Stimulated activated memory B cell treated with anti-CD40 and anti-IgM and Interleukin-4, amounts not matched to agents 10 μg/mL and 1 μg/mL and 100 μg/mL, for 72 hours (primary cell): ENCODE measurements at regions not wholly inside any gene's neighbourhood (a gene's known extent, or its start where the extent isn't known, plus 50 kb on each side); places are given as distances from the start of the nearest gene placed in this dataset.

ENCODE experiments used
- ATAC-seq: fragments of 150-1000 bp; cut with Tn5 transposase; 2 replicates; pipeline ENCODE4 v1.10.0; 2021
- H3K27ac Mint-ChIP-seq: one replicate; pipeline ENCODE4 v1.8.0; 2022; ENCODE audit warnings: mild to moderate bottlenecking, mixed read lengths
- H3K27me3 Mint-ChIP-seq: one replicate; pipeline ENCODE4 v1.8.0; 2022; ENCODE audit warnings: mixed read lengths
- H3K36me3 Mint-ChIP-seq: one replicate; pipeline ENCODE4 v1.8.0; 2022; ENCODE audit warnings: mixed read lengths
- H3K4me1 Mint-ChIP-seq: one replicate; pipeline ENCODE4 v1.8.0; 2022; ENCODE audit warnings: mixed read lengths
- H3K4me3 Mint-ChIP-seq: one replicate; pipeline ENCODE4 v1.8.0; 2022; ENCODE audit warnings: mild to moderate bottlenecking, moderate library complexity, mixed read lengths
- H3K9me3 Mint-ChIP-seq: one replicate; pipeline ENCODE4 v1.8.0; 2022; ENCODE audit warnings: mixed read lengths

DNA sequence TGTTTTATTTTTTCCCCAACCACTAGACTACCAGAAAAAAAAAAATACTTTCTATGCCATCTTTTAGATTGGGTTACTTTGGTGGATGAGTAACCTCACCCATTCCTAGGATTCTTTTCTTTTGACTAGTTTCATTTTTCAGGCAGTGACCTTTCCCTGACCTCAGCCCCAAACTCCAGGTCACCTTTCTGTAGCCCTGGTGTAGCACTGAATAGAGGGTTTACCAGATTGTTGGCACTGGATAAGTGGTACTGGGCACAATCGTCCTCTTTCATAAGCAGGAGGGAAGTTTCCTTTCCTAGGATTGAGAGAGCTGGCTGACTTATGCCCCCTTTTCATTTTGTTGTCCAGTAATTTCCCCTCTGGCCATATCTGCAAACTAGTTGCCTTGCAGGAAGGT is 169.4 kb upstream of the TMEM161B start:
- Mint-ChIP-seq H3K4me3 (no peak overlapping the region), H3K36me3 (no peaks in the 10 kb centered on the region), H3K27ac (no peak overlapping the region), H3K9me3 (no peaks in the 10 kb centered on the region), H3K4me1 (no peaks in the 10 kb centered on the region), H3K27me3 (peaks cover 4% of the 10 kb centered on the region)
- no peak for ATAC-seq

DNA sequence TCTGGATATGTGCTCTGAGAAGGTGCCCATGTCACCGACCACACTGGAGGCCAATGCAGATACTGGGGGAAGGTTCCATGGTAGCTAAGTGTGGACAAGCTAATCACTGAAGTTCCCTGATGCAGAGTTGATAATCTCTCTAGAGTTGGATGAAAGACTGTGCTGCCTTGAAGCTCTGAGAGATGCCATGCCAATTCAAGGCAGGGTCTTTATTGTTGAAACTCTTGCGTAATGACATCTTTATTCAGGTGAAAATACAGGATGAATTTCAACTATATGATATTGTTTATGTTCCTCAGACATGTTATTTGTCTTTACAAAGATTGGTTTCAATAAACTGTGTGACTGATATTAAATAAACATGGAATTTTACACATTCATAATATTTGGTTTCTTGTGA is 167.6 kb upstream of the TMEM161B start:
- Mint-ChIP-seq H3K4me3 (no peak overlapping the region), H3K9me3 (no peaks in the 10 kb centered on the region), H3K27ac (no peak overlapping the region), H3K36me3 (no peaks in the 10 kb centered on the region), H3K4me1 (no peaks in the 10 kb centered on the region), H3K27me3 (peaks cover 8% of the 10 kb centered on the region)
- no peak for ATAC-seq

DNA sequence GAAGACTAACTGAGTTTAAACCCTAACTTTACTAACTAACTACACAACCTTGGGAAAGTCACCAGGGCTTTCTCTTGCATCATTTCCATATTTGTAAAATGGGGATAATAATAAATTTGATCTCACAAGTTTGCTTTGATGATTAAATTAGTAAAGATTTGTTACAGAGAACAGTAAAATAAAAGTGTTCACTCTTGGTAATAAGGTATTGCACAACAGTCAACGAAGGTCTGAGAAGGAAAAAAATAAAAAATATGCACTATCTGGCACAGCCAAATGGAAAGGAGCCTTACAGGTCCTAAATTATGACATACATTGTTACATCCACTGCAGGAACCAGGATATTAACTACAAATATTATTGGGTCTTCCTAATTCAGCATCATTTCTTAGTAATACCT is 160.0 kb upstream of the TMEM161B start:
- Mint-ChIP-seq H3K4me1 (no peaks in the 10 kb centered on the region), H3K27ac (no peak overlapping the region), H3K36me3 (no peaks in the 10 kb centered on the region), H3K9me3 (peaks cover 3% of the 10 kb centered on the region), H3K4me3 (no peak overlapping the region), H3K27me3 (peaks cover 8% of the 10 kb centered on the region)
- no peak for ATAC-seq

DNA sequence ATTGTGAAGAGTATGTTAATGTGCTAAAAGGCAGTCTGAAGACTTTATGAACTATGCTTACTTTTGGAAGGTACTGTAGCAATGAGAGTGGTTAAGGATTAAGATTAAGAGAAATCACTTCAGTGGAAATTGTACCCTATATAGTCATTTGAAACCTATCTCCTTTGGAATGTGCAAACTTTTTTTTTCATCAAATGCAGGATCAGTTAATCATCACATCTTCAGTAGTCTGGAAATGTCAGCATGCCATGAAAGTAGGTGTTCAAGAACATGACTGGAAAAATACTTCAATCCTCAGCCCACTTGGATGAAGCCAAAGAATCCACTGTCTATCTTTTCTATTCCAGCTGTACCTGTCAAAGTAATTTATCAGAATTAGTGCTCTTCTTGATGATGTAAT is 157.8 kb upstream of the TMEM161B start:
- H3K27me3 Mint-ChIP-seq, result no peaks in the 10 kb centered on the region
- no peak overlapping the region for H3K4me3 Mint-ChIP-seq
- no peaks in the 10 kb centered on the region for H3K36me3 Mint-ChIP-seq
- no peaks in the 10 kb centered on the region for H3K4me1 Mint-ChIP-seq
- H3K27ac Mint-ChIP-seq, result no peak overlapping the region
- H3K9me3 Mint-ChIP-seq, result peaks cover 3% of the 10 kb centered on the region
- no peak for ATAC-seq

DNA sequence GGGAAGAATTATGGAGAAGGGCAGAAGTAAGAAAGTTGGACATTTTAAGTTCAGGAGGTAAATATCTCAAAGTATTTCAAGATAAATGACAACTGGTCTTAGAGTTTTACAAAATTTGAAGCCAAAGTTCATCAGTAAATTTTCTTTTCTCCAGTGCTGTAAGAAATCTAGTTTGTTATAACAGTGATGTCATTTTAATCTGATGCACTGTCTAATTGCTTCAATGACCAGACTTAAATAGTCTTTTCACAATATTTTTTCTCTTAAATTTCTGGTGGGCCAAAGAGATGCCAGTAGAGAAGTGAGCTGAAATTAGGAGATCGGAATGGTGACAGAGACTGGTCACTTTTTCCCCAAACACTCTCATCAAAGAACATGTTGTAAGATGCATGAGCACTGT is 156.5 kb upstream of the TMEM161B start:
- Mint-ChIP-seq H3K4me3 (no peak overlapping the region), H3K27ac (no peak overlapping the region)
- no peak for ATAC-seq

GRCh38 chr5:88419931-88420330 is 151.3 kb upstream of the TMEM161B start:
- ATAC-seq, result no peak
- no peaks in the 10 kb centered on the region for H3K9me3 Mint-ChIP-seq
- H3K27ac Mint-ChIP-seq, result no peak overlapping the region
- no peaks in the 10 kb centered on the region for H3K4me1 Mint-ChIP-seq
- H3K27me3 Mint-ChIP-seq, result no peaks in the 10 kb centered on the region
- H3K36me3 Mint-ChIP-seq, result no peaks in the 10 kb centered on the region
- H3K4me3 Mint-ChIP-seq, result no peak overlapping the region

More for the DNA sequence above, 156.5 kb upstream of the TMEM161B start:
- no peaks in the 10 kb centered on the region for H3K4me1 Mint-ChIP-seq
- H3K36me3 Mint-ChIP-seq, result no peaks in the 10 kb centered on the region
- H3K27me3 Mint-ChIP-seq, result no peaks in the 10 kb centered on the region
- H3K9me3 Mint-ChIP-seq, result peaks cover 3% of the 10 kb centered on the region

- Mint-ChIP-seq H3K9me3 (no peaks in the 10 kb centered on the region), H3K4me3 (no peak overlapping the region), H3K36me3 (no peaks in the 10 kb centered on the region), H3K27me3 (no peaks in the 10 kb centered on the region), H3K4me1 (no peaks in the 10 kb centered on the region), H3K27ac (no peak overlapping the region)
- ATAC-seq, result no peak
Observed at GRCh38 chr5:88407341-88407740, 138.7 kb upstream of the TMEM161B start.

GRCh38 chr5:88405783-88406182 is 137.1 kb upstream of the TMEM161B start:
- H3K27me3 Mint-ChIP-seq, result no peaks in the 10 kb centered on the region
- no peaks in the 10 kb centered on the region for H3K4me1 Mint-ChIP-seq
- H3K27ac Mint-ChIP-seq, result no peak overlapping the region
- no peaks in the 10 kb centered on the region for H3K9me3 Mint-ChIP-seq
- H3K4me3 Mint-ChIP-seq, result no peak overlapping the region
- no peaks in the 10 kb centered on the region for H3K36me3 Mint-ChIP-seq
- ATAC-seq, result no peak

DNA sequence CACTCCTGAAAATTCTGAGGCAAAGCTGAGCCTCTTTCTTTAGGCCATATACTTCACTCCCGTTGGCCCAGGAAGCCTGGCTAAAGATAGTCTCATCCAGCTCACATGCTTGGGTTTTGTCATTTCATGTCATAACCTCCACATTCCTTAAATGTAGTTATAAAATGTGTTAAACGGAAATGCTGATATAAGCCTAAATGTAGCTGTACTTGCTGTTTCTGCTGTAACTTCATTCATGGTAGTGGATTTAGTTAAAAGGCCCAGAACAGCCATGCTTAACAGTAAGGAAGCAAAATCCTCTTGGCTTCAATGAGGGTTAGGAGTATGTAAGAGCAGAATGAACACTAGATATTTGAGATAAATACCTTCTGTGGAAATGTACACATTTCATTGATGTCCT is 135.8 kb upstream of the TMEM161B start:
- Mint-ChIP-seq H3K27ac (no peak overlapping the region), H3K27me3 (no peaks in the 10 kb centered on the region), H3K4me1 (no peaks in the 10 kb centered on the region), H3K36me3 (no peaks in the 10 kb centered on the region), H3K4me3 (no peak overlapping the region), H3K9me3 (no peaks in the 10 kb centered on the region)
- ATAC-seq, result no peak

DNA sequence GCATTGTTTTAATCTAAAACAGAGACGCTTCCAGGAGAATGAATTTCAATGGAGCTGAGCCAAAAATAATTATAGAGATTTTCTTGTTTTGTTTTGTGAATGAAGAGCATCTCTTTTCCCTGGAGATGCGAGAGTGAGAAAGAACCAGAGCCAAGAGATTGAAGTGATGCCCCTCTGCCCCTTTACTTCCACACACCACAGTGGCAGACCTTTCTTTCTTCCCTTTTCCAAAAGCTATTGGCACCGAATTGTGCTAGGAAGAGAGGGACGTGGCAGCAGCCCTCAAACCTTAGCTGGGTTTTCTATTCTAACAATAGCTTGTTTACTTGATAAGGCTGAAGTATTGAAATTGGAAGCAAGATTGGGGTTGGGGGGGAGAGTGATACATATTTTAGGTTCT is 133.0 kb upstream of the TMEM161B start:
- Mint-ChIP-seq H3K4me1 (no peaks in the 10 kb centered on the region), H3K9me3 (no peaks in the 10 kb centered on the region), H3K4me3 (no peak overlapping the region), H3K36me3 (no peaks in the 10 kb centered on the region), H3K27ac (no peak overlapping the region), H3K27me3 (peaks cover 9% of the 10 kb centered on the region)
- ATAC-seq, result no peak

- Mint-ChIP-seq H3K4me3 (no peak overlapping the region), H3K4me1 (no peaks in the 10 kb centered on the region), H3K36me3 (no peaks in the 10 kb centered on the region), H3K27ac (no peak overlapping the region), H3K27me3 (peaks cover 9% of the 10 kb centered on the region), H3K9me3 (no peaks in the 10 kb centered on the region)
- no peak for ATAC-seq
Observed at GRCh38 chr5:88401228-88401627, 132.6 kb upstream of the TMEM161B start.

DNA sequence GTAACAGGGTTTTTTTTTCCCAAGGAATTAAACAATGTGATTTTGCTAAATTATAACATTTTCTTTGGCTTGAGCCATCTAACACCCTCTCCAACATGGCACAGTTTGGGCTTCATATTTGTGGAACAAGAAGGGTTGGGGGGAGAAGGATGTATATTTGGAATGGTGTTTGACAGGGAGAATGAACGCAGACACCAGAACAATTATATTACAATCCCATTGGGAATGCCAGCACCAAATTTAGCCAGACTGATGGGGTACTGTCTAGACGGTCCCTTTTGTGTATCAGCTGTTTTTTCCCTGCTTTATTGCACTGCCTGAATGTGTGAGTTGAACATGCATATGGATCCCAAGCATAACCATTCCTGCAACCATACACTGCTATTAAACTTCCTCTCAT is 130.9 kb upstream of the TMEM161B start:
- H3K4me3 Mint-ChIP-seq, result no peak overlapping the region
- no peaks in the 10 kb centered on the region for H3K4me1 Mint-ChIP-seq
- no peaks in the 10 kb centered on the region for H3K9me3 Mint-ChIP-seq
- H3K27ac Mint-ChIP-seq, result no peak overlapping the region
- no peaks in the 10 kb centered on the region for H3K36me3 Mint-ChIP-seq
- ATAC-seq, result no peak
- peaks cover 9% of the 10 kb centered on the region for H3K27me3 Mint-ChIP-seq

- Mint-ChIP-seq H3K9me3 (no peaks in the 10 kb centered on the region), H3K27ac (no peak overlapping the region), H3K4me3 (no peak overlapping the region), H3K27me3 (peaks cover 9% of the 10 kb centered on the region), H3K4me1 (no peaks in the 10 kb centered on the region), H3K36me3 (no peaks in the 10 kb centered on the region)
- no peak for ATAC-seq
Observed at GRCh38 chr5:88398316-88398715, 129.7 kb upstream of the TMEM161B start.

DNA sequence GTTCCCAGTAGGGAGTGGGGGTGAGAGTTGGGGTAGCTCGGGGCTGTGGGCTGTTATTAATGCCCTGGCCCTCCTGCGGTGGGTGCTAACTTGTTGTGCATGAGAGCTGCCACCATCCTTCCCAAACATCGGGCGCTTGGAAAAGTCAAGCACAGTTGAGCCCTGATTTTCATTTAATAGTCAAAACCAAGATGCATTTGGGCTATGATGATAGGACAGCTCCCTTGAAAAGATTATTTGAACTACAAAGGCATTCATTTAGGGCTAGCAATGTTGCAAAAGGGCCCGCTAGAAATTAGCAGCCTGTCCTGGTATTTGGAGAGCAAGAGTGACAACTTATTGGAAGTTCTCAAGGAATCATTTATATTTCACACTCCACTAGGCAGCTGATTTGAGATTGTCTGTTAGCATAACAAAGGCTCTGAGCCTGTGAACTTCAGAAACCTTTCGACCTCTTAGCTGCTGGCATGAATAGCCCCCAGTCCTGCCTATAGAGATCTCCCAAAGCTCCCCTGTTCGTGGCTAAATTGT is 128.2 kb upstream of the TMEM161B start:
- Mint-ChIP-seq H3K9me3 (no peaks in the 10 kb centered on the region), H3K36me3 (no peaks in the 10 kb centered on the region), H3K27me3 (peaks cover 9% of the 10 kb centered on the region), H3K27ac (no peak overlapping the region), H3K4me3 (no peak overlapping the region), H3K4me1 (no peaks in the 10 kb centered on the region)
- no peak for ATAC-seq

DNA sequence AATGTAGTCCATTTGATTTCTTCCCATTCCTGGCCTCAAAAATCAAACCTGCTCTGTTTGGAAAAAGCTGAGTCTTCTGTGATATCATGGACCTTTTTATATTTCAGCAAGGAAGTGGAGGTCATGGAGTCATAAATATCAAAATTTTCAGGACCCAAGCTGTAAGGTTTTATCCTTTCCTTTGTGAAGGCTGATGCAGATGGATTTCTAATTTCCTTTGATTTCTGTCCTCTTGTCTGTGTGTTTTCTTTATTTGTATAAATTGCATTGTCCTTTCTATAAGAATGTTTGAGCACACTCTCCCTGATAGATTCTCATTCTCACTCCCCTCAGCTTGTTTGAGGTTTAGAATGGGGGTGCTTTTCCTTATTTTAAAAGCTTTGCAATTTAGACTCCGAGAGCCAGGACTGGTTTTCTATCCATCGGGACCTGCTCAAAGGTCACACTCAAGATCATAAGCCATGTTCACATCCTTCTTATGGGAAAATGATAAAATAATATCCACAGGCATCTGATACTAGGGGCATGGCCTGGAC is 127.4 kb upstream of the TMEM161B start:
- no peak for ATAC-seq
- no peak overlapping the region for H3K27ac Mint-ChIP-seq
- H3K4me1 Mint-ChIP-seq, result no peaks in the 10 kb centered on the region
- peaks cover 9% of the 10 kb centered on the region for H3K27me3 Mint-ChIP-seq
- no peaks in the 10 kb centered on the region for H3K36me3 Mint-ChIP-seq
- no peak overlapping the region for H3K4me3 Mint-ChIP-seq
- no peaks in the 10 kb centered on the region for H3K9me3 Mint-ChIP-seq

- Mint-ChIP-seq H3K9me3 (no peaks in the 10 kb centered on the region), H3K4me3 (no peak overlapping the region)
Observed at GRCh38 chr5:88395264-88395663, 126.6 kb upstream of the TMEM161B start.

More at GRCh38 chr5:88395264-88395663, 126.6 kb upstream of the TMEM161B start:
- Mint-ChIP-seq H3K4me1 (no peaks in the 10 kb centered on the region), H3K27me3 (peaks cover 9% of the 10 kb centered on the region), H3K27ac (no peak overlapping the region), H3K36me3 (no peaks in the 10 kb centered on the region)
- ATAC-seq, result no peak
